Uterus (tissue), 2 donors: ENCODE measurements at regions not wholly inside any gene's neighbourhood (a gene's known extent, or its start where the extent isn't known, plus 50 kb on each side); places are given as distances from the start of the nearest gene placed in this dataset.
A peak's percentile ranks its signal among the peaks of the same experiment; 100 is the strongest.

Source experiments
- POLR2A ChIP-seq, 2 donors: fragments of 450-650 bp; IDR thresholded peaks; one replicate each; pipeline ENCODE4 v1.6.1; 2016; ENCODE audit warnings: antibody characterized with exemption in 2 of 2, mild to moderate bottlenecking in 1 of 2, moderate library complexity in 1 of 2
- TF ChIP-seq, protein P1 (sequence below), 4 experiments: fragments of 200-600 bp in 2 of 4; fragments of 450-650 bp in 2 of 4; sonication (generic) in 2 of 4; IDR thresholded peaks; one replicate each; pipeline ENCODE4 v1.5.1; 2016 to 2019; ENCODE audit warnings: antibody characterized with exemption in 4 of 4, mild to moderate bottlenecking in 2 of 4, moderate library complexity in 1 of 4

DNA sequence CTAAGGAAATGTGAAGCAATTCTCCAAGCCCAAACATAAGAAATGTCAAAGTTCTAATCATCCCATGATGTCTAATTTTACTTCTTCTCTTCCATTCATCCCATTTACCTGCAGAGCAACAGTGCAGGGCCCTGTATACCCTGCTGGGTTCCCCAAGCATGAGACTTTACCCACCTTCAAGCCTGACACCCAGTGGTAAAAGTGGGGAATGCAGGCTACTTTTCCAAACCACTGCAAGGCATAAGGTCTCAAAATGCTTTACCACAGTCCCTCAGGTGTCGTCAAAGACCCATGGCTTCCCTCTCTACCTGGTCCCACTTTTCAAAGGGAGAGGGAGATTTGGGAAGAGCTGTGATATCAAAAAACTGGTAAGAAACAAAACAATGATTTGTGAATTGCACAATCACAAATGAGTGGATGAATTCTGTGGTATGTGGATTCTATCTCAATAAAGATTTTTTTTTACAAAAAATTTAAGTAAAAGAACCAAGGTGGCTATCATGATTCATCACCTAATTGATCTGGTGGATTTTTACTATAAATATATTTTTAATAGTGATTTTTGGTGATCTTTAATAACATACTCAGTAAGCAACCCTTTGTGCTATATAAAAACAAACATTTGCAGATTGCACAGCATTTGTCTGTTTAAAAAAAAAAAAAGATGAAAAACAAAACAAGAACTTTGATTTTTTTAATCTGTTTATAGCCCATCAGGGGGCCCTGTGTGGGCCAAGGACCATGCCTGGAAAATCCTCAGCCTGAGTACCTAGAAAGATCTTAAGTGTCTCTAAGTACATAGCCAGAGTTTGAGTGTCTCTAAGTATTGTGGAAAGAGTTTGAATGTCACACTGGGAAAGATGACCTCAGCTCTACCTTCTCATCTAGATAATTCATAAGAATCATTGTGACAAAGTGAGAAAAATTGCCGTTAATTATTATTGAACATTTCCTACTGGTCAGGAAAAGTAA lies 73.1 kb upstream of the GJB5 start:
- TF ChIP-seq, protein P1, sequence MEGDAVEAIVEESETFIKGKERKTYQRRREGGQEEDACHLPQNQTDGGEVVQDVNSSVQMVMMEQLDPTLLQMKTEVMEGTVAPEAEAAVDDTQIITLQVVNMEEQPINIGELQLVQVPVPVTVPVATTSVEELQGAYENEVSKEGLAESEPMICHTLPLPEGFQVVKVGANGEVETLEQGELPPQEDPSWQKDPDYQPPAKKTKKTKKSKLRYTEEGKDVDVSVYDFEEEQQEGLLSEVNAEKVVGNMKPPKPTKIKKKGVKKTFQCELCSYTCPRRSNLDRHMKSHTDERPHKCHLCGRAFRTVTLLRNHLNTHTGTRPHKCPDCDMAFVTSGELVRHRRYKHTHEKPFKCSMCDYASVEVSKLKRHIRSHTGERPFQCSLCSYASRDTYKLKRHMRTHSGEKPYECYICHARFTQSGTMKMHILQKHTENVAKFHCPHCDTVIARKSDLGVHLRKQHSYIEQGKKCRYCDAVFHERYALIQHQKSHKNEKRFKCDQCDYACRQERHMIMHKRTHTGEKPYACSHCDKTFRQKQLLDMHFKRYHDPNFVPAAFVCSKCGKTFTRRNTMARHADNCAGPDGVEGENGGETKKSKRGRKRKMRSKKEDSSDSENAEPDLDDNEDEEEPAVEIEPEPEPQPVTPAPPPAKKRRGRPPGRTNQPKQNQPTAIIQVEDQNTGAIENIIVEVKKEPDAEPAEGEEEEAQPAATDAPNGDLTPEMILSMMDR (IDR thresholded peaks at IDR 0.05), result peak; percentile 37 to 48 (median 38)
- no peak for TF ChIP-seq POLR2A (IDR thresholded peaks at IDR 0.05)
